H7 (cell line): ENCODE measurements at regions not wholly inside any gene's neighbourhood (a gene's known extent, or its start where the extent isn't known, plus 50 kb on each side); places are given as distances from the start of the nearest gene placed in this dataset.

Experiments
- DNase-seq: peaks from one replicate; pipeline ENCODE4 v3.0.0; 2012
- H3K27me3 ChIP-seq: 2 replicates; pipeline ENCODE4 v1.6.0; 2011; ENCODE audit warnings: mild to moderate bottlenecking, low read length; ENCODE audit not compliant: control insufficient read depth, insufficient read depth
- H3K36me3 ChIP-seq: replicated peaks from 2 replicates; pipeline ENCODE4 v1.5.1; 2011; ENCODE audit warnings: low read length; ENCODE audit not compliant: control insufficient read depth, insufficient read depth
- H3K4me3 ChIP-seq: 2 replicates; pipeline ENCODE4 v1.5.1; 2011; ENCODE audit warnings: low read depth, mild to moderate bottlenecking, control low read depth, low read length, moderate library complexity; ENCODE audit not compliant: insufficient read depth

GRCh38 chr16:6600167-6600566 is 732.5 kb upstream of the RBFOX1 start:
- no peaks in the 10 kb centered on the region for H3K27me3 ChIP-seq
- DNase-seq = no peak
- no peak overlapping the region for H3K4me3 ChIP-seq
- no peaks in the 10 kb centered on the region for H3K36me3 ChIP-seq

GRCh38 chr16:6593799-6594198 is 738.8 kb upstream of the RBFOX1 start:
- H3K4me3 ChIP-seq = no peak overlapping the region
- no peak for DNase-seq
- no peaks in the 10 kb centered on the region for H3K36me3 ChIP-seq
- H3K27me3 ChIP-seq = no peaks in the 10 kb centered on the region

- DNase-seq = no peak
- Histone ChIP-seq H3K27me3 (no peaks in the 10 kb centered on the region), H3K4me3 (no peak overlapping the region), H3K36me3 (no peaks in the 10 kb centered on the region)
These were observed 756.0 kb upstream of the RBFOX1 start for GRCh38 chr16:6576606-6577005.

- no peak for DNase-seq
- H3K36me3 ChIP-seq = no peaks in the 10 kb centered on the region
- H3K4me3 ChIP-seq = no peak overlapping the region
- no peaks in the 10 kb centered on the region for H3K27me3 ChIP-seq
These were observed 756.5 kb upstream of the RBFOX1 start for GRCh38 chr16:6576113-6576512.

- DNase-seq = no peak
- Histone ChIP-seq H3K27me3 (no peaks in the 10 kb centered on the region), H3K36me3 (no peaks in the 10 kb centered on the region), H3K4me3 (no peak overlapping the region)
These were observed 758.5 kb upstream of the RBFOX1 start for GRCh38 chr16:6574146-6574545.

GRCh38 chr16:6573577-6573976 is 759.1 kb upstream of the RBFOX1 start:
- H3K27me3 ChIP-seq = no peaks in the 10 kb centered on the region
- peak; percentile 57 for DNase-seq
- no peaks in the 10 kb centered on the region for H3K36me3 ChIP-seq
- H3K4me3 ChIP-seq = no peak overlapping the region

- H3K36me3 ChIP-seq = no peaks in the 10 kb centered on the region
- H3K4me3 ChIP-seq = no peak overlapping the region
- peak; percentile 45 for DNase-seq
- H3K27me3 ChIP-seq = no peaks in the 10 kb centered on the region
These were observed 761.6 kb upstream of the RBFOX1 start for GRCh38 chr16:6571044-6571443.

- H3K27me3 ChIP-seq = no peaks in the 10 kb centered on the region
- no peak overlapping the region for H3K4me3 ChIP-seq
- no peaks in the 10 kb centered on the region for H3K36me3 ChIP-seq
- no peak for DNase-seq
These were observed 762.1 kb upstream of the RBFOX1 start for GRCh38 chr16:6570530-6570929.

GRCh38 chr16:6562986-6563385 is 769.7 kb upstream of the RBFOX1 start:
- Histone ChIP-seq H3K27me3 (no peaks in the 10 kb centered on the region), H3K36me3 (no peaks in the 10 kb centered on the region), H3K4me3 (no peak overlapping the region)
- DNase-seq = no peak

GRCh38 chr16:6560306-6561100 is 772.1 kb upstream of the RBFOX1 start:
- Histone ChIP-seq H3K4me3 (no peak overlapping the region), H3K27me3 (no peaks in the 10 kb centered on the region), H3K36me3 (no peaks in the 10 kb centered on the region)
- no peak for DNase-seq

GRCh38 chr16:6558661-6559060 is 774.0 kb upstream of the RBFOX1 start:
- Histone ChIP-seq H3K36me3 (no peaks in the 10 kb centered on the region), H3K4me3 (no peak overlapping the region), H3K27me3 (no peaks in the 10 kb centered on the region)
- peak; percentile 27 for DNase-seq

GRCh38 chr16:6558126-6558525 is 774.5 kb upstream of the RBFOX1 start:
- Histone ChIP-seq H3K27me3 (no peaks in the 10 kb centered on the region), H3K4me3 (no peak overlapping the region), H3K36me3 (no peaks in the 10 kb centered on the region)
- peak; percentile 49 for DNase-seq

- Histone ChIP-seq H3K4me3 (no peak overlapping the region), H3K27me3 (no peaks in the 10 kb centered on the region), H3K36me3 (no peaks in the 10 kb centered on the region)
- no peak for DNase-seq
These were observed 775.2 kb upstream of the RBFOX1 start for GRCh38 chr16:6557353-6558023.

- DNase-seq = no peak
- Histone ChIP-seq H3K36me3 (no peaks in the 10 kb centered on the region), H3K4me3 (no peak overlapping the region), H3K27me3 (no peaks in the 10 kb centered on the region)
These were observed 783.2 kb upstream of the RBFOX1 start for GRCh38 chr16:6549415-6549814.

- Histone ChIP-seq H3K4me3 (no peak overlapping the region), H3K36me3 (no peaks in the 10 kb centered on the region), H3K27me3 (no peaks in the 10 kb centered on the region)
- DNase-seq = no peak
These were observed 784.1 kb upstream of the RBFOX1 start for GRCh38 chr16:6548507-6548906.
